GM21381 (cell line): ENCODE measurements at regions not wholly inside any gene's neighbourhood (a gene's known extent, or its start where the extent isn't known, plus 50 kb on each side); places are given as distances from the start of the nearest gene placed in this dataset.

Experiments used
- ATAC-seq: cut with Tn5 transposase; IDR thresholded peaks from one replicate; pipeline ENCODE4 v1.9.1; 2021; ENCODE audit warnings: mild to moderate bottlenecking, moderate library complexity; ENCODE audit not compliant: unreplicated experiment

GRCh38 chr13:84994582-84994981 lies 804.6 kb downstream of the SLITRK6 start:
- no peak for ATAC-seq

DNA sequence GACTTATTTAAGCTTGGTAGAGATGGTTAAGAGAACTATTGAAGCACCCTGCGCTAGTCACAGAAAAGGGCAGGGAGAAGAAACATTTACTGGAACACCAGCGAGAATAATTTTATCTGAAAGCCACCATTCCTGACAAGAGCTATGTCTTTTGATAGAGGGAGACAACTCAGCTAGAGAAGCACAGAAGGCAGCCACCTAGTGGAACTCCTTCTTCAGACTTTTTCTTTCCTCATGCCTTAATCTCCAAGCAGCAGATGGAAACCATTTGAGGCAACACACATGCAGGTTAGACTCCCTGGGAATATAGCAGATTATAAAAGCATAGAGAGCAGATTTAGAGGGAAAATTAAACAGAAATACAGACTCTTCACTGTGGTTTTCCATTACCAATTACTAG lies 813.4 kb downstream of the SLITRK6 start:
- ATAC-seq = no peak

DNA sequence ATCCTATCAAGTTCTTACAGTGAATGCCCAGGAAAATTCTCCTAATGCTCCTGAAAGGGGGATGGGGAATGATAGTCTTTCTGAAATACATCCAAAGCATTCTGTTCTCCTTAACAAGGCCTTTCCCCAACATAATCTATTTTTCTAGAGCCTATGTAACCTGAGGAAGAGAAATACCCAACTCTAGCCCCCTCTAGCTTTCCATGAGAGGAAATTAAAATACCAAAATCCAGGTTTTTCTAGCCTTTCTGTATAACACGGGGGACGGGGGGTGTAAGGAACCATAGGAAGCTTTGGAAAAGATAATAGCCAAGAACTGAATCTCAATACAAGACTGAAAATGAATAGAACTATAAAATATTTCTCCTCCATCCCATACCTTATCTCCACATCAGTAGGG lies 815.9 kb downstream of the SLITRK6 start:
- no peak for ATAC-seq

GRCh38 chr13:84980571-84980970 lies 818.6 kb downstream of the SLITRK6 start:
- ATAC-seq = no peak

DNA sequence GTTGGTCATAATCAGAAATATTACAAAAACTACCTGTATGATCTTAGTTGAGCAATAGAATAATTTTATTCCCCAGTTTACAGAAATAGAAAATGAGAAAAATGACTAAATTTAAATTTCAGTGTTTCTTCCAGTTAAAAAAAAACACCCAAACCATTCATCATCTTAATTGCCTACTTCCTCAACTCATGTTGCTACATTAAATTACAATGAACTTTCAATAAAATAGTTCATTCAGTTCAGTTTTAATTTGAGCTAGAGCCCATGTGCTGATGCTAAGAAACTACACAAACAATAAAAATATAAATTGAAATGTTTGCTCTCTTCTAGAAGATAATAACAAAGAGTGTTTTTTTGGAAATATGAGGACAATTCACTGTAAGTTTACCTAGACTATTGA lies 820.4 kb downstream of the SLITRK6 start:
- ATAC-seq = no peak

- ATAC-seq = no peak
These were observed 825.6 kb downstream of the SLITRK6 start for GRCh38 chr13:84973661-84974060.

GRCh38 chr13:84972907-84973306 lies 826.3 kb downstream of the SLITRK6 start:
- ATAC-seq = no peak

- ATAC-seq = no peak
These were observed 836.4 kb downstream of the SLITRK6 start for GRCh38 chr13:84962849-84963248.

DNA sequence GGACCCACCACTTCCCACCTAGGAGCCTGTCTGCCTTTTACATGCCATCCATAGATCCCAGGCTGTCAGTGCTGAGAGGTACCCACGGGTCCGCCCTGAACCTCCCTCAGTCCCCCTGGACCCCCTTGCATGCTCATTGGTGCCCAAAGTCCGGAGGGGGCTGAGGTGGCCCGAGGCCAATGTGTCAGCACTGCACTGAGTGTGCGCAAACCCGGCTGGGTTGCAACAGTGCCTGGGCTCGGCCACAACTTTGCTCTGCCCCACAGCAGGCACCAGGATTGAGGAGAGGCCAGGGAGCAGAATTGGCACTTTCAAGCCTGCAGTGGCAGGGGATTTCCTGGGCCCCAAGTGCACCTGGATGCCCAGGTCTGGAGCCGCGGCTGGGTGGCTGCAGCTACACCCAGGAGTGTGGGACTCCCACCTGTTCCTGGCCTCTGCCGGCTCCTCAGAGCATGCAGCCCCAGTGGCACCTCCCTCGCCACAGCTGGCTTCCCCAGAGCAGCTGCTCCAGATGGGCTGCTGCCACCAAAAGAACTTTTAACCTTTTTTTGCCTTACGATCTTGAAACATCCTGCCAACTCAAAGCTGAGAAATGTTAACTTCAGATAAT lies 837.0 kb downstream of the SLITRK6 start:
- no peak for ATAC-seq

- ATAC-seq = no peak
These were observed 838.2 kb downstream of the SLITRK6 start for GRCh38 chr13:84961023-84961422.

- no peak for ATAC-seq
These were observed 839.4 kb downstream of the SLITRK6 start for GRCh38 chr13:84959818-84960217.

- ATAC-seq = no peak
These were observed 844.6 kb downstream of the SLITRK6 start for GRCh38 chr13:84954636-84955035.

DNA sequence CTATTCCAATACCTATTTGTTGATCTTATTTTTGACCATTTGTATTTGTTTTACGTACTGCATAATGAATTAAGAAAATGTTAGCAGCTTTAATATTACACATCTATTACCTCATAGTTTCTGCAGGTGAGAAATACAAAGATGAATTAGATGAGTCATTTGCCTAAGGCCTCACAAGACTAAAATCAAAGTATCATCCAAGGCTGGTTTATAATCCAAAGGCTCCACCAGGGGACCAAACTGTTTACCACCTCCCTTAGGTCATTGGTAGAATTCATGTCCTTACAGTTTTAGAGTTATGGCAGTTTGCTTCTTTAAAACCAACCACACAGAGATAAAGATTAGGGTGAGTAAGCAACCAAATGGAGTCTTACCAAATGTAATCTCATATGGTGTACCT lies 848.1 kb downstream of the SLITRK6 start:
- no peak for ATAC-seq

DNA sequence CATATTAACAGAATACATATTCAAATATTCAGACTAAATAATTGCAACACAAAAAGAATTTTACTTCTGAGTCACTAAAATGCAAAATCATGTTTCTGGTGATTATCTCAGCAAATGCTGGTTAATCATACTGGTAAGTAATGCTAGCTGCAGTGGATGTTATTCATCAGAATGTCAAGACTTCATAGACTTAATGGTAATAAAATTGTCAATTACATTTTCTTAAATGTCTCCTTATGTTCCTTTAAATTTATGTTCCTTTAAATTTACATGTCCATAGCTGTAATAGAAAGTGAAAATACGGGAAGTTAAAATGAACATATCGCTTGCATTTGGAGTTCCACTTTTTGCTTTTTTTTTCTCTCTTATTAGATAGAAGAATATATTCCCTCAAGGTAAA lies 853.0 kb downstream of the SLITRK6 start:
- no peak for ATAC-seq

DNA sequence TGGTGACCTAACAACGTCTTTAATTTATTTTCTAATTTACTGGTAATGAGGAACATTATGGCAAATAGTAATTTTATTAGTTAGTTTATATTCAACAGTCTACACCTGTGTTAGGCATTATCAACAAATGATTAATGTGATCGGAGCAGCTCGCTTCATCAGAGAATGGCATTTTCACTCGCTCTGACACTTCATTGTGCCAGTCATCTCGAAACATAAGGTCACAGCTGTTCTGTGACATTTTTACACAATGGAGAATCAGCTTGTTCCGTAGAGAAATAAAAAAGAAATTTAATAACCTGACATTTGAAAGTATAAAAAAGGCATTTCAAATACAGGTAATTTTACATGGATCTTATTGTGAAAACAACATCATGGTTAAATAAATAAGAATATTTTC lies 858.4 kb downstream of the SLITRK6 start:
- no peak for ATAC-seq

DNA sequence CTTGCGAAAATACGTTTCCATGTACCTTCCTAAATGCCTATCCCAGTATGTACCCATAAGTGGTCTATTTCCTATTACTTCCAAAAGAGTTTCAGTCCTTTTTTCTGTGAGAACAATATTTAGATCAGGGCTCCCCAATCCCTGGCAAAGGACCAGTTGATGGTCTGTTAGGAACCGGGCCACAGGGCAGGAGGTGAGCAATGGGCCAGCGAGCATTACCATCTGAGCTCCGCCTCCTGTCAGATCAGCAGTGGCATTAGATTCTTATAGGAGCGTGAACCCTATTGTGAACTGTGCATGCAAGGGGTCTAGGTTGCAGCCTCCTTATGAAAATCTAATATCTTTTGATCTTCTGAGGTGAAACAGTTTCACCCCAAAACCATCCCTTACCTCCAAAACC lies 859.1 kb downstream of the SLITRK6 start:
- no peak for ATAC-seq

GRCh38 chr13:84934911-84935310 lies 864.3 kb downstream of the SLITRK6 start:
- no peak for ATAC-seq

GRCh38 chr13:84933797-84934196 lies 865.4 kb downstream of the SLITRK6 start:
- ATAC-seq = no peak

DNA sequence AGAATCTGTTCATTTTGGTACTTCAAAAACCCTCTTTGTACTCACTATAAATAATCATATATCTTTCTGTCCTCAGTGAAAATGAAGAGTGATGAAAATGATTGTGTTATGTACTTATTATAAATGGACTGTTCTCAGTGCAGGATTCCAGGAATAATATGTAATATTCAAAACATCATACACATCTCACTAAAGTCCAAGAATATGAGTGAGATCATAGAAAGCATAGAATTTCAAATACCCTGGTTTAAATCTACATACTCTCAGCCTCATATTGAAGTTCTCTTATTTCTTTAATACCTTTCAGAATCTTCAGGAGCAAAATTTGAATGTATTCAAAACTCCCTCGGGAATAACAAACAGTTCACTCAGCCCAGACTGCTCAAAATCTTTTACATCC lies 868.0 kb downstream of the SLITRK6 start:
- no peak for ATAC-seq

GRCh38 chr13:84927442-84928169 lies 871.6 kb downstream of the SLITRK6 start:
- ATAC-seq = no peak

GRCh38 chr13:84925443-84925842 lies 873.8 kb downstream of the SLITRK6 start:
- no peak for ATAC-seq

DNA sequence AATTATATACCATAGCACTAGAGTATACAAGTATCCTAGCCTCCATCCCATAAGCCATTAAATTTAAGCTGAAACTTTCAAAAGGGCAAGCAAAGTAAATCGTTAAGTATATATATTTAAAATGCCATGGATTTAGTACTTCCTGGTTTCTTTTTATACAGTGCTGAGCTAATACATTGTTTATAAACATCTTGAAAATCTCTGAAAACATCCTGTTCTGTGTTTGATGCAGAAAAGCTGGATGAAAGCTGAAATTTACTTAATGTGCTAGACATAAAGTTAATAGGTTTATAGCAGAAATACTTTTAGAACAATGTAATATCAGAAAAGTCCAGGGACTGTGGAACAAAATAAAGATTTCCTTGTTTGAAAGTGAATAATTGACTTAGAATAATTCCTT lies 875.4 kb downstream of the SLITRK6 start:
- ATAC-seq = no peak
